ENCODE measurements at regions not wholly inside any gene's neighbourhood (a gene's known extent, or its start where the extent isn't known, plus 50 kb on each side); places are given as distances from the start of the nearest gene placed in this dataset.
"Not testable (repeated sequence)": the region's sequence is repeated elsewhere in the genome, so short reads cannot be mapped to it uniquely, and the experiment has no call there.

DNA sequence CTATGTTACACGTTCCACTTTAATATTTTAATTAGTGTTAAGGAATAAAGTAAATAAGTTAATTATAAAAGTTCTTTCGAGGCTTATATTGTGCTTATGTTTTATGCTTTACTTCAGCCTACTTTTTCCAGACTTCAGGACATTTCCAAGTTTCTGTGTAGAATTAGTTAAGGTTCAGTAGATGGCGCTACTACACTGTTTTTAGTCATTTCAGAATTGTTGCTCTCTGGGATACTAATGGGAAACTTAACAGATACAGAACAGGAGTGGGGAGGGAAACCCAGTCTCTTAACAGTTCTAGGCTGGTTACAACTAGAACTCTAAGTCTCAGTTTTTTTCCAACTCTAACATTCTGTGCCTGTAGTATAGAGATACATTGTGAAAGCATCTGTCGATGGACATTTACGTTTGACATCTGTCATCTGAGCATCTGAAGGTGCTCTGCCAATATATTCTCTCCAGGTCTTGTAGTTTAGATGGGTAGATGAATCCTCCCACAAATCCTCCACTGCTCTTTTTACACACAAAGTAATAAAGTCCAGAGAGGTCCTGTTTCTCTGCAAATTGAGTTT lies 56.8 kb upstream of the FAM171A1 start:
- DNase-seq = no peak

DNA sequence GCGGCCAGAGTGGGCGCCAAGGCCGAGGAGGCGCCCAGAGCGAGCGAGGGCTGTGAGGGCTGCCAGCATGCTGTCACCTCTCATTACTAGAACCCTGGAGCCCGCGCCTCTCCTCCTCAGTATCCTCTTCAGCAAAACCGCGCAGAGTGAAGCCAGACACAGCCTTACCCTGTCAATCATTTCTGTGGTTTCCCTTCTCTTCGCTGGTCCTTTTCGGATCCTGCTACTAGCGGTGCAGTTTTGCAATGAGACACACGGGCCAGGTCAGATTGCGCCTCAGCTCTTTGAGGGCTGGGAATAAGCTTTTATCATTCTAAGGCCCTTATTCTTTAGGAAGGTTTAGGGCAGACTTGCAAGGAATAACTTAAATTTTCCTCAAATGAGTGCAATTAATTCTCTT lies 55.5 kb upstream of the FAM171A1 start:
- DNase-seq = no peak

DNA sequence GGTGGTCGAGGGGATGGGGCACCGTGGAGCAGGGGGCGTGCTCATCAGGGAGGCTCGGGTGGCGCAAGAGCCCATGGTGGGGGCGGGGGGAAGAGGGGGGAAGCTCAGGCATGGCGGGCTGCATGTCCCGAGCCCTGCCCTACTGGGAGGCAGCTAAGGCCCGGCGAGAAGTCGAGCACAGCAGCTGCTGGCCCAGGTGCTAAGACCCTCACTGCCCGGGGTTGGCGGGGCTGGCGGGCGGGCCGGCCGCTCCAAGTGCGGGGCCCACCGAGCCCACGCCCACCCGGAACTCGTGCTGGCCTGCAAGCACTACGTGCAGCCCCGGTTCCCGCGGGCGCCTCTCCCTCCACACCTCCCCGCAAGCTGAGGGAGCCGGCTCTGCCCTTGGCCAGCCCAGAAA lies 55.0 kb upstream of the FAM171A1 start:
- DNase-seq = no peak

GRCh38 chr10:15421875-15422274 lies 50.8 kb upstream of the FAM171A1 start:
- DNase-seq = not testable (repeated sequence)
